ENCODE measurements at regions not wholly inside any gene's neighbourhood (a gene's known extent, or its start where the extent isn't known, plus 50 kb on each side); places are given as distances from the start of the nearest gene placed in this dataset.

DNA sequence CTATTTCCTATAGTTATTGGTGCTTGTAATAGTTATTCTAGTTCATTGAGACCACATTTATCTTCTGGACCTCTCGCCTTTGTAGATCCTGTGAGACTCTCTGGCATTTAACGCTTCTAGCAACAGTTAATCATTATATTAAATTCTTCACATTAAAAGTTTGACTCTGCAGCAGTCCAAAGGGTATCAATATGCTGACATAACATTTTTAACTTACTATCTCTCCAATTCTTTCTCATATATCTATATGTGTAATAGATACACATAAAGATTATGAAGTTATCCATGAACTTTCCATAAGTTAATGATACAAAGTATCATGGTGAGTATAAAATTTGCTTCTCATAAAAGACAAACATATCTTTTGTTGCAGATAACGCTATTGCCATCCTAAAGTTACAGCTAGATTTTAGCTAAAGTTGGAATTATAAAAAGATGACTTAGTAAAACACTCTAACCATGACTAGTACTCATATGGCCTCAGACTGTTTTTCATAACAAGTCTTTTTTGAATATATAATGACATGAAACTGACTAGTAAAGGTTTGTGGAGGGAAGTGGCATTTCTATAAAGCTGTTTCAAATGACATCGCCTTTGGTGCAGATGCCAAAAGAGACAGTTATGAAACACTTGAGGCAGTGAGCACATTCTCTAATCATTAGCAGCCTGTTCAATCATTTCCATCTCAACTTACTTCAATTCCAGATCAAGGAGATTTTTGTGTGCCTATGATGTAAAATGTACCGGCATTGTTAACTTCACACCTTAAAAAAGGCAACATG lies 379.3 kb upstream of the CBLB start:
- ATAC-seq (ENCODE audit: insufficient read depth, low FRiP score) (no peak), DNase-seq (peak in 1 of 3 donors; percentile 11)
- 86 to 95% methylated on average over 5 of the region's 5 CpGs for WGBS, 2 donors

GRCh38 chr3:106249159-106249558 lies 380.3 kb upstream of the CBLB start:
- DNase-seq (no peak), ATAC-seq (ENCODE audit: insufficient read depth, low FRiP score) (no peak)
- peaks cover 0 to 11% (median 5%) of the 10 kb centered on the region in 4 donors for H3K9me3 ChIP-seq (ENCODE audit: control insufficient read depth in 4 of 4, insufficient read depth in 3 of 4, low read length in 3 of 4)
- no peak overlapping the region for H3K4me3 ChIP-seq
- H3K27ac ChIP-seq (ENCODE audit: low read depth in 1 of 2, low read length in 1 of 2): no peak overlapping the region
- 76 to 85% methylated on average over 2 of the region's 2 CpGs for WGBS, 2 donors
- no peak overlapping the region for H3K9ac ChIP-seq (ENCODE audit: insufficient read depth in 1 of 2, low read length in 2 of 2)
- H3K27me3 ChIP-seq (ENCODE audit: control insufficient read depth in 3 of 3, insufficient read depth in 3 of 3, low read length in 2 of 3): no peaks in the 10 kb centered on the region
- TF ChIP-seq, protein P1, sequence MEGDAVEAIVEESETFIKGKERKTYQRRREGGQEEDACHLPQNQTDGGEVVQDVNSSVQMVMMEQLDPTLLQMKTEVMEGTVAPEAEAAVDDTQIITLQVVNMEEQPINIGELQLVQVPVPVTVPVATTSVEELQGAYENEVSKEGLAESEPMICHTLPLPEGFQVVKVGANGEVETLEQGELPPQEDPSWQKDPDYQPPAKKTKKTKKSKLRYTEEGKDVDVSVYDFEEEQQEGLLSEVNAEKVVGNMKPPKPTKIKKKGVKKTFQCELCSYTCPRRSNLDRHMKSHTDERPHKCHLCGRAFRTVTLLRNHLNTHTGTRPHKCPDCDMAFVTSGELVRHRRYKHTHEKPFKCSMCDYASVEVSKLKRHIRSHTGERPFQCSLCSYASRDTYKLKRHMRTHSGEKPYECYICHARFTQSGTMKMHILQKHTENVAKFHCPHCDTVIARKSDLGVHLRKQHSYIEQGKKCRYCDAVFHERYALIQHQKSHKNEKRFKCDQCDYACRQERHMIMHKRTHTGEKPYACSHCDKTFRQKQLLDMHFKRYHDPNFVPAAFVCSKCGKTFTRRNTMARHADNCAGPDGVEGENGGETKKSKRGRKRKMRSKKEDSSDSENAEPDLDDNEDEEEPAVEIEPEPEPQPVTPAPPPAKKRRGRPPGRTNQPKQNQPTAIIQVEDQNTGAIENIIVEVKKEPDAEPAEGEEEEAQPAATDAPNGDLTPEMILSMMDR (IDR thresholded peaks at IDR 0.05; ENCODE audit: control extremely low read depth, extremely low read depth): no peak
- H3K36me3 ChIP-seq (ENCODE audit: control insufficient read depth in 4 of 4, insufficient read depth in 4 of 4, low read length in 4 of 4): no peaks in the 10 kb centered on the region
- no peaks in the 10 kb centered on the region for H3K4me1 ChIP-seq (ENCODE audit: control insufficient read depth in 5 of 5, insufficient read depth in 5 of 5, low read length in 5 of 5)

More for the DNA sequence above, 379.3 kb upstream of the CBLB start:
- TF ChIP-seq, protein P1 (IDR thresholded peaks at IDR 0.05; ENCODE audit: control extremely low read depth, extremely low read depth): no peak
- Histone ChIP-seq H3K4me3 (no peak overlapping the region), H3K4me1 (ENCODE audit: control insufficient read depth in 5 of 5, insufficient read depth in 5 of 5, low read length in 5 of 5) (no peaks in the 10 kb centered on the region), H3K27me3 (ENCODE audit: control insufficient read depth in 3 of 3, insufficient read depth in 3 of 3, low read length in 2 of 3) (no peaks in the 10 kb centered on the region), H3K27ac (ENCODE audit: low read depth in 1 of 2, low read length in 1 of 2) (no peak overlapping the region), H3K9me3 (ENCODE audit: control insufficient read depth in 4 of 4, insufficient read depth in 3 of 4, low read length in 3 of 4) (peaks cover 0 to 9% (median 4%) of the 10 kb centered on the region in 4 donors), H3K9ac (ENCODE audit: insufficient read depth in 1 of 2, low read length in 2 of 2) (no peak overlapping the region), H3K36me3 (ENCODE audit: control insufficient read depth in 4 of 4, insufficient read depth in 4 of 4, low read length in 4 of 4) (no peaks in the 10 kb centered on the region)

DNA sequence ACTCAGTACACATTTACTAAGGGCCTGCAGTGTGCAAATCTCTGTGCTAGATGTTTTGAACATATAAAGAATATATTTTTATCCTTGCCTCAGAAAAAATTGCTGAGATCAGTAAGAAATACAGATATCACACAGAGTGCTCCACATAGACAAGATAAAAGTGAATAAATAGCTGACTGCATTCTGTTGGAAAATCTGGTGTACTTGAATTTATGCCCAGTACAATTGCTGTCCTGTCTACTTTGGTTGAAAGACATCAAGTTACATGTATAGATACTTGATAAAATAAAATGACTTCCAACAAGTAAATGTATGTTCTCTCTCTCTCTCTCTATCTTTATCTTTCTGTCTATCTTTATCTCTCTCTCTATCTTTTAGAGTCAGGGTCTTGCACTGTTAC lies 381.2 kb upstream of the CBLB start:
- DNase-seq: no peak
- Histone ChIP-seq H3K9ac (ENCODE audit: insufficient read depth in 1 of 2, low read length in 2 of 2) (no peak overlapping the region), H3K36me3 (ENCODE audit: control insufficient read depth in 4 of 4, insufficient read depth in 4 of 4, low read length in 4 of 4) (no peaks in the 10 kb centered on the region), H3K27ac (ENCODE audit: low read depth in 1 of 2, low read length in 1 of 2) (no peak overlapping the region), H3K4me3 (no peak overlapping the region), H3K9me3 (ENCODE audit: control insufficient read depth in 4 of 4, insufficient read depth in 3 of 4, low read length in 3 of 4) (peaks cover 0 to 11% (median 5%) of the 10 kb centered on the region in 4 donors), H3K4me1 (ENCODE audit: control insufficient read depth in 5 of 5, insufficient read depth in 5 of 5, low read length in 5 of 5) (no peaks in the 10 kb centered on the region), H3K27me3 (ENCODE audit: control insufficient read depth in 3 of 3, insufficient read depth in 3 of 3, low read length in 2 of 3) (no peaks in the 10 kb centered on the region)
- no peak for ATAC-seq (ENCODE audit: insufficient read depth, low FRiP score)
- TF ChIP-seq, protein P1 (IDR thresholded peaks at IDR 0.05; ENCODE audit: control extremely low read depth, extremely low read depth): no peak
